Activated CD8-positive, alpha-beta memory T cell treated with anti-CD3 and anti-CD28 coated beads for 36 hours (primary cell): ENCODE measurements at regions not wholly inside any gene's neighbourhood (a gene's known extent, or its start where the extent isn't known, plus 50 kb on each side); places are given as distances from the start of the nearest gene placed in this dataset.

Experiments used
- CTCF ChIA-PET: fragments of 350-600 bp; sonication (Branson Sonifier 250); formaldehyde crosslinking; loops from one replicate; lab custom pipeline; 2021; ENCODE audit warnings: antibody characterized with exemption; lab: Charles Lee
- POLR2A ChIA-PET: fragments of 350-600 bp; sonication (Branson Sonifier 250); formaldehyde crosslinking; loops from one replicate; lab custom pipeline; 2021; ENCODE audit warnings: antibody characterized with exemption; lab: Charles Lee

DNA sequence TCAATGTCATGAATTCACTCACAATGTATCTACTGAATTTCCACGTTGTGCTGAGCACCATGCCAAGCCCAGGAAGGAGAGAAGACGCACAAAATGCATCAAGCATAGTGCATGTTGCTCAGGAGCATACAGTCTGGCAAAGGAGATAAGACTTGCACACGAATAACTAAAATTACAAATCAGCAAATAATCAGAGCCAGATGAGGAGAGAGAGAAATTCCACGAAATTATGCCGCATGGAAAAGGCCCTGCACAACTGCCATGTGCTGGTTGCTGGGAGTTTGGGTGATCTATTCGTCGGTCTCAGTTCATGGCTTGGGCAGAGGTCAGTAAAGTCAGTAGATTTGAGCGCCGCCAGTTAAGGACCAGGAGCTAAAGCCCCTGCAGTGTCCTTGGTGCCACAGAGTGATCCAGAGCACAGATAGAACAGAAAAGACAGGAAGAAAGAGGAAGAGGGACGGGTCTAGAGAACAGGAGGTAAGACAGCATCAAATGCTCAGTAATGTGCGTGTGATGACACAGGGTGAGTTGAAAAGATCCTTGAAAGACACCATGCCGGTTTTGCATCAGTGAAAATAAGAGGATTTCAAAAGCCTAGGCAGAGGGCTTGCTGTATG lies 55.1 kb upstream of the ZNF281 start:
- CTCF ChIA-PET: no interaction called here
- POLR2A ChIA-PET: no interaction called here
